Mucosa of descending colon (tissue), 3 donors: ENCODE measurements at regions not wholly inside any gene's neighbourhood (a gene's known extent, or its start where the extent isn't known, plus 50 kb on each side); places are given as distances from the start of the nearest gene placed in this dataset.

Experiments
- ATAC-seq: fragments of 200-7000 bp; cut with Tn5 transposase; one replicate; pipeline ENCODE4 v1.9.1; 2020; ENCODE audit warnings: mild to moderate bottlenecking, moderate library complexity
- DNase-seq, 3 donors: peaks; one replicate each; pipeline ENCODE4 v3.0.0-alpha.2; 2020
- H3K36me3 ChIP-seq: fragments of 200-600 bp; one replicate; pipeline ENCODE4 v1.8.0; 2021; ENCODE audit warnings: low read depth, mild to moderate bottlenecking
- H3K4me1 ChIP-seq: fragments of 200-600 bp; one replicate; pipeline ENCODE4 v1.8.0; 2021; ENCODE audit warnings: low read depth, mild to moderate bottlenecking
- H3K4me3 ChIP-seq: fragments of 200-600 bp; one replicate; pipeline ENCODE4 v1.8.0; 2021; ENCODE audit warnings: mild to moderate bottlenecking
- H3K9me3 ChIP-seq: fragments of 200-600 bp; one replicate; pipeline ENCODE4 v1.8.0; 2021; ENCODE audit warnings: mild to moderate bottlenecking
- intact Hi-C, 2 donors: fragments of 100-400 bp; cut with DNase I in 1 of 2; cut with micrococcal nuclease in 1 of 2; formaldehyde crosslinking; loops; one replicate each; pipeline versions ENCODE4 v1.11.0 to v1.11.1; 2022; cut with DNase I, micrococcal nuclease
- TF ChIP-seq, protein P1 (sequence below): fragments of 200-600 bp; IDR thresholded peaks from one replicate; pipeline ENCODE4 v1.8.0; 2022; ENCODE audit warnings: antibody characterized with exemption, mild to moderate bottlenecking
- donor health status: DM: no; HTN: no; CAD: no; lungs with moderate emphysema.
- donor health status: DM: no; HTN: no; CAD: no.
- donor health status: DM: no; HTN: yes; CAD: no.

DNA sequence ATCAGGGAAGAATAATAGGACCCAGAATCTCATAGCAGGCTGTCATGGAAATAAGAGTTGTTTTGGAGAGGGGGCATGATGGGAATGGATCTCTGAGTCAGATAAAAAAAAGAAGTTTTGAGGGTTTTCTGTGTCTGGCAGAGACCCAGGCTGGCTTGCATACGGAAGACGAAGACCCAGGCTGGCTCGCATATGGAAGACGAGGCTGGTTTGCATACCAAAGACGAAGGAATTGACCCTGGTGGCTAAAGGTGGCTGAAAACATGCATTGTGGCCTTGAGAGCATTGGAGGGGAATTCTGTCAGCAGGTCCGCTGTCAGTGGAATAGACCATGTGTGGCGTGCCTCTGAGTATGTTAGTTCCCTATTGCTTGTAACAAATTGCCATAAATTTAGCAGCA is 335.1 kb downstream of the BTBD3 start:
- intact Hi-C loops, result no loop called here
- TF ChIP-seq, protein P1, sequence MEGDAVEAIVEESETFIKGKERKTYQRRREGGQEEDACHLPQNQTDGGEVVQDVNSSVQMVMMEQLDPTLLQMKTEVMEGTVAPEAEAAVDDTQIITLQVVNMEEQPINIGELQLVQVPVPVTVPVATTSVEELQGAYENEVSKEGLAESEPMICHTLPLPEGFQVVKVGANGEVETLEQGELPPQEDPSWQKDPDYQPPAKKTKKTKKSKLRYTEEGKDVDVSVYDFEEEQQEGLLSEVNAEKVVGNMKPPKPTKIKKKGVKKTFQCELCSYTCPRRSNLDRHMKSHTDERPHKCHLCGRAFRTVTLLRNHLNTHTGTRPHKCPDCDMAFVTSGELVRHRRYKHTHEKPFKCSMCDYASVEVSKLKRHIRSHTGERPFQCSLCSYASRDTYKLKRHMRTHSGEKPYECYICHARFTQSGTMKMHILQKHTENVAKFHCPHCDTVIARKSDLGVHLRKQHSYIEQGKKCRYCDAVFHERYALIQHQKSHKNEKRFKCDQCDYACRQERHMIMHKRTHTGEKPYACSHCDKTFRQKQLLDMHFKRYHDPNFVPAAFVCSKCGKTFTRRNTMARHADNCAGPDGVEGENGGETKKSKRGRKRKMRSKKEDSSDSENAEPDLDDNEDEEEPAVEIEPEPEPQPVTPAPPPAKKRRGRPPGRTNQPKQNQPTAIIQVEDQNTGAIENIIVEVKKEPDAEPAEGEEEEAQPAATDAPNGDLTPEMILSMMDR, result no peak
- DNase-seq, result no peak
- Histone ChIP-seq H3K9me3 (no peaks in the 10 kb centered on the region), H3K4me3 (no peak overlapping the region), H3K36me3 (no peaks in the 10 kb centered on the region), H3K4me1 (no peaks in the 10 kb centered on the region)
- ATAC-seq, result no peak

DNA sequence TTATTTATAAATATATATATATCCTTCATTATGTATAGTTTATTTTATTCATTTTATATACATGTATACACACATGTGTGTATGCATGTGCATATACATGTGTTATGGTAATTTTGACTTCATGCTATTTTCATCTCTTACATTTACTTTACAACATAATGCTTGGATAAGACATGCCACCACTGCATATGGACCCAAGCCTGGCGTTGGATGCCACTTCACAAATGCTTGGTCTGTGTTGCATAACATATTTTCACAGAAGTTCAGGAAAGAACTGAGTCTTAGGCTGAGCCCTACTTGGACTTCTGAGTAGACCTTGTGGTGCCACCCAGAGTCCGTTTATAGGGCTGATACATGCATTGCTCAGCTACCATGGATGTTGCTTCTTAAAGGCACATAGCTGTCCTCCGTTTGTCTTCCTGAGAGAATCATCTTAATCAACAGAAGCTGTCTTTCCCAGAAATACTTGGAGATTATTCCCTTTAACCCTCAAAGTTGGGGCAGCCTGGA is 337.8 kb downstream of the BTBD3 start:
- no peaks in the 10 kb centered on the region for H3K9me3 ChIP-seq
- no peak overlapping the region for H3K4me3 ChIP-seq
- ATAC-seq (peak; percentile 40), DNase-seq (peak in 1 of 3 donors; percentile 23)
- no peaks in the 10 kb centered on the region for H3K36me3 ChIP-seq
- TF ChIP-seq, protein P1, result no peak
- no peaks in the 10 kb centered on the region for H3K4me1 ChIP-seq
- intact Hi-C loops, result no loop called here

DNA sequence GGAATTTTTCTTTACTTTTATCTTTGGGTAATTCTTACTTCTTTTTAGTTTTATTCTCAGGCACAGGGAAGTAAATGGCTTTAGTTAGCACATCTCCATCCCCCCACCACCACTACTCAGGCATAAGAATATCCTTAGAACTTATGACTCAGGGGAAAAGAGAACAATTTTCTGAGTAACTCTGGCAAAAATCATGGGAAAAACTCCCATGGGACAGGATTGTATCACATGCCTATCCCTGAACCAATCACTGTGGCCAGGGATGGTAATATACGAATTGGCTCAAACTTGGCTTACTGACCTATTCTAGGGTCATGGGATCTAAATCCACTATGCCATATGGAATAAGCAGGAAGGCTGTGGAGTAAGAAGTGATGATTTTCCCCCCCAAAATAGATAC is 339.1 kb downstream of the BTBD3 start:
- no peak for ATAC-seq
- Histone ChIP-seq H3K36me3 (no peaks in the 10 kb centered on the region), H3K4me3 (no peak overlapping the region)

DNA sequence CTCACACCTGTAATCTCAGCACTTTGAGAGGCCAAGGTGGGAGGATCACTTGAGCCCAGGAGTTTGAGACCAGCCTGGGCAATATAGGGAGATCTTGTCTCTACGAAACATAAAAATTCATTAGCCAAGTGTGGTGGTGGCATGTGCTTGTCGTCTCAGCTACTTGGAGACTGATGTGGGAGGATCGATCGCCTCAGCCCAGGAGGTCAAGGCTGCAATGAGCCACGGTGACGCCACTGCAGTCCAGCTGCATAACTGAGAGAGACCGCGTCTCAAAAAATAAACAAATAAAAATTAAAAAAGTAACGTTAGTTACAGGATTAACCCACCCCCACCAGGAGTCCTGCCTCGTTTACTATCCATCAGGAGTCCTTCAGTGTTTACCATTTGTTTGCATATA is 345.1 kb downstream of the BTBD3 start:
- ATAC-seq (no peak), DNase-seq (no peak)
- Histone ChIP-seq H3K4me3 (no peak overlapping the region), H3K9me3 (no peaks in the 10 kb centered on the region), H3K36me3 (no peaks in the 10 kb centered on the region), H3K4me1 (no peaks in the 10 kb centered on the region)
- intact Hi-C loops, result no loop called here
- TF ChIP-seq, protein P1, result no peak

More for the DNA sequence above, 339.1 kb downstream of the BTBD3 start:
- intact Hi-C loops, result no loop called here
- Histone ChIP-seq H3K4me1 (no peaks in the 10 kb centered on the region), H3K9me3 (no peaks in the 10 kb centered on the region)
- TF ChIP-seq, protein P1, result no peak
- DNase-seq, result no peak

DNA sequence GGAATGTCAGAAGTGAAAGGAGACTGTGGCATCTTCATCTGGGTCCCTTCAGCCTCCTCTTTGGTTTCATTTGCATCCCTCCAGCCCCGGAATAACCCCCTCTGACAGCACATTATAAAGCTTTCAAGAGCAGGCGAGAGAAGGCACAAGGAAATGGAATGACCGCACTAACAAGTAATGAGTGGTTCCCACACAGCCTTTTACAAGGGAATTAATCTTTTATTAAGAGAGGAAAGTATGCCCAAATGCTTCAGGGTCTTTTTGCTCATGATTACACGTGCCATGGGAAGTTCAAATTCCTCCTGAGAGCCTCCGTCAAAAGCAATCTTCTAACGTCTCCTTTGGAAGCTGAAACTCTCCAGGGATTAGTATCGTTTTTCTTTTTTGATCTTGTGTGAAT is 347.0 kb downstream of the BTBD3 start:
- TF ChIP-seq, protein P1, result no peak
- DNase-seq (no peak), ATAC-seq (no peak)
- Histone ChIP-seq H3K4me3 (no peak overlapping the region), H3K9me3 (no peaks in the 10 kb centered on the region), H3K36me3 (no peaks in the 10 kb centered on the region), H3K4me1 (no peaks in the 10 kb centered on the region)
- intact Hi-C loops, result no loop called here

DNA sequence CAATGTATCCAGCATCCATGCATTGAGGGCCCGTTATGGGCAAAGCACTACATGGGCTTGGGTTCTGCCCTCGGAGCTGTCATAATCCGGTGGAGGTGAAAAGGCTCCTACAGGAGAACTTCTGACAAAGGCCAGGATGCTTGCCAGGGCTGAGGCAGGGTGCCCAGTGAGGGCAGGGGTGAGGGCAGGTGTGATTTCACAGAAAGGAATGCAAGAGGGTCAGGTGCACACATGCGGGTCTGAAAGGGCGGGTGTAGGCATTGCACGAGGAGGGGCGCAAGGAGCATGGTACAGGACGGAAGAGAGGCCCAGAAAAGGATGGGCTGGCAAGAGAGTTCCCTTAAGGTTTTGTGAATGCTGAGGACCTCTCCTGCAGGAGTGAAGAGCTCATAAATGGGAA is 348.0 kb downstream of the BTBD3 start:
- DNase-seq, result no peak
- Histone ChIP-seq H3K9me3 (no peaks in the 10 kb centered on the region), H3K4me3 (no peak overlapping the region), H3K4me1 (no peaks in the 10 kb centered on the region), H3K36me3 (no peaks in the 10 kb centered on the region)
- TF ChIP-seq, protein P1, result no peak
- no peak for ATAC-seq
- intact Hi-C loops, result no loop called here
